KMS-11 (cell line): ENCODE measurements at regions not wholly inside any gene's neighbourhood (a gene's known extent, or its start where the extent isn't known, plus 50 kb on each side); places are given as distances from the start of the nearest gene placed in this dataset.

ENCODE experiments used
- H2AFZ ChIP-seq: fragments of 200-600 bp; sonication (generic); 2 replicates; pipeline ENCODE4 v1.6.1; 2016; ENCODE audit warnings: antibody characterized with exemption, mixed run types, low read depth
- H3K27ac ChIP-seq: fragments of 200-600 bp; sonication (generic); 2 replicates; pipeline ENCODE4 v1.6.1; 2016; ENCODE audit warnings: mild to moderate bottlenecking, mixed run types
- H3K27me3 ChIP-seq: fragments of 200-600 bp; sonication (generic); 2 replicates; pipeline ENCODE4 v1.6.1; 2017; ENCODE audit warnings: mild to moderate bottlenecking, low read depth, mixed run types, moderate library complexity; ENCODE audit not compliant: insufficient read depth
- H3K36me3 ChIP-seq: fragments of 200-600 bp; sonication (generic); 2 replicates; pipeline ENCODE4 v1.6.1; 2017; ENCODE audit warnings: mild to moderate bottlenecking, mixed run types; ENCODE audit not compliant: insufficient read depth
- H3K4me1 ChIP-seq: fragments of 200-600 bp; sonication (generic); 2 replicates; pipeline ENCODE4 v1.6.1; 2016; ENCODE audit warnings: mild to moderate bottlenecking, low read depth, mixed run types; ENCODE audit not compliant: poor library complexity, severe bottlenecking
- H3K4me2 ChIP-seq: fragments of 200-600 bp; sonication (generic); 2 replicates; pipeline ENCODE4 v1.7.0; 2016; ENCODE audit warnings: mild to moderate bottlenecking, mixed run types
- H3K4me3 ChIP-seq: fragments of 200-600 bp; sonication (generic); IDR thresholded peaks from 2 replicates; pipeline ENCODE4 v1.6.1; 2017; ENCODE audit warnings: low read depth, low read length, mixed read lengths; ENCODE audit not compliant: insufficient read depth
- H3K79me2 ChIP-seq: fragments of 200-600 bp; sonication (generic); 2 replicates; pipeline ENCODE4 v1.6.1; 2016; ENCODE audit warnings: low read depth, mixed run types; ENCODE audit not compliant: insufficient read depth
- H3K9ac ChIP-seq: fragments of 200-600 bp; sonication (generic); 2 replicates; pipeline ENCODE4 v1.6.1; 2016; ENCODE audit warnings: mild to moderate bottlenecking, mixed run types
- H4K20me1 ChIP-seq: fragments of 200-600 bp; sonication (generic); 2 replicates; pipeline ENCODE4 v1.6.1; 2016; ENCODE audit warnings: mild to moderate bottlenecking, mixed run types; ENCODE audit not compliant: insufficient read depth
- CTCF ChIP-seq: fragments of 200-600 bp; sonication (generic); conservative IDR thresholded peaks from 2 replicates; pipeline ENCODE4 v1.6.1; 2017; ENCODE audit warnings: low read depth, mild to moderate bottlenecking, antibody characterized with exemption, low read length, moderate library complexity, mixed read lengths

DNA sequence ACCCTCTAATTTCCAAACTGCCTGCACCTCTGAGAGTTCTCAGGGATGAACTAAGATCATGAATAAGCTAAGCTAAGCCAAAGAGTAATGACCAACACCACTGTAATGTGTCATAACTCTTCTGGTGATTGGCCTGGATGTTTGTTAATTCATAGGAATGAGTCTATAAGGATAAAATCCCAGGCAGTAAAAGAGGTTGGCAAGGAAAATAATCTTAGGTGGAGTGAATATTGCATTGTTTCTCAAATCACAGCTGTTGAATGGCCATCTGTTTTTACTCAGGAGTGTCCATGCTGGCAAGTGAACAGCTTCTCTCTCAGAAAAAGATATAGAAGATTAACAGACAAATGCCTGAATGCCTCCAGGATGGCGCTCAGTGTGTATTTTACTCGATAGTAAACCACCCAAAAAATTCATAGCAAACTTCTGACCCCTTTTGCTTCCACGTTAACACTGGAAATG lies 60.8 kb upstream of the GLS start:
- Histone ChIP-seq H3K27me3 (no peaks in the 10 kb centered on the region), H3K79me2 (no peaks in the 10 kb centered on the region), H3K9ac (no peak overlapping the region), H3K4me1 (no peaks in the 10 kb centered on the region), H2AFZ (no peak overlapping the region), H4K20me1 (no peaks in the 10 kb centered on the region), H3K4me3 (no peak overlapping the region), H3K4me2 (no peak overlapping the region), H3K27ac (no peak overlapping the region), H3K36me3 (no peaks in the 10 kb centered on the region)
- TF ChIP-seq CTCF, result no peak

DNA sequence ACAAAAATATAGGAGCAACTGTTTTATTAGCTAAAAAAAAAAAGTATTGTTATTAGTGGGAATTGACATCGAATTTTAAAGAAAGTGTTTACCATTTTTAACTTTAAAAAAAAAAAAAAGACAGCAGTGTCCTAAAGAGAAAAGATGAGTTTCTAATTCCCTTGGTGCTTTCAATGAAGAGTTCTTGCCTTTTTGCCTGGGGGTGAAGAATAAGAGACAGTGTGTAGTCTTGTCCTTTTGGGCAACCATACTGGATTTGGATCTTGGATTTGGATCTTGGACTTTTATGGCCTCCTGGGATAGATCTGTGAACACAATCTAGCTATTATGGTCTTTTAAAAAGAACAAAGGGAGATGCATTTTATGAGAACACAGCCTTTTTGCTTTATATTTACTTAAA lies 60.2 kb upstream of the GLS start:
- Histone ChIP-seq H3K79me2 (no peaks in the 10 kb centered on the region), H4K20me1 (no peaks in the 10 kb centered on the region), H3K4me3 (no peak overlapping the region), H3K27ac (no peak overlapping the region), H3K4me2 (no peak overlapping the region), H3K9ac (no peak overlapping the region), H3K4me1 (no peaks in the 10 kb centered on the region), H3K27me3 (no peaks in the 10 kb centered on the region), H2AFZ (no peak overlapping the region), H3K36me3 (no peaks in the 10 kb centered on the region)
- TF ChIP-seq CTCF, result no peak

DNA sequence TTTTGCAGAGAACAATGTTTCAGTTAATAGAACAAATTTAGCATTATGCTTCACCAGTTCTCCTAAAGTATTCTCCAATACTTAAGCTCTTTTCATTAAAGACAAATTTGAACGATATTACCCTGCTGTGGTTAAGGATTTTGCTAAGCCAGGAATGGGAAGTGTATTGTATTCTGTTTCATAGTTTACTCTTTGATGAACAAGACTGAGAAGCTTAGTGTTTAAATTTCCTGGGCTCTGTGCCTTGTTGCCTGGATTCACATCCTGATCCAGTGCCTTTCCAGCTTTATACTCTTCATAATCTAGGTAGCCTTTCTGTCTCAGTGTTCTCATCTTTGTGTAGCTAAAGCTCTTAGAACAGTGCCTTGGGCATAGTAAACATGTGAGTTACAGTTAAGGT lies 58.6 kb upstream of the GLS start:
- Histone ChIP-seq H2AFZ (no peak overlapping the region), H3K4me2 (no peak overlapping the region), H3K9ac (no peak overlapping the region), H3K27me3 (no peaks in the 10 kb centered on the region), H3K4me3 (no peak overlapping the region), H3K27ac (no peak overlapping the region), H4K20me1 (no peaks in the 10 kb centered on the region), H3K4me1 (no peaks in the 10 kb centered on the region), H3K36me3 (no peaks in the 10 kb centered on the region), H3K79me2 (no peaks in the 10 kb centered on the region)
- no peak for TF ChIP-seq CTCF

DNA sequence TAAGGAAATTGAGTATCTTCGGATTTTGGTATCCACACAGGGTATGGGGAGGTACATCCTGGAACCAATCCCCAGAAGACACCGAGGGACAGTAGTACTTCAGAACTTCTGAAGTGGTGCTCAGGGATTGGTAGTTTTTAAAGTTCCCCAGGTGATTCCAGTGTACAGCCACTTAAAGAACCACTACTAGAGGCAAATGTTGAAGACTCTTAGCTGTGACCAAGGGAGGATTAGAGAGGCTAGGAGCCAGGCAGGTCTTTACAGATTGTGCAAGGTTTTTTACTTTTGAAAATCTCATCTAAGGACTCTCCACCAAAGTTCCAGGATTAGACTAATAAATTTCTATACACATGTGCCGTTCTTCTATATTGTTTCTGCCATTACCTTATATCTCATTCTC lies 52.9 kb upstream of the GLS start:
- H3K4me1 ChIP-seq, result no peaks in the 10 kb centered on the region
- no peak overlapping the region for H3K27ac ChIP-seq
- no peak overlapping the region for H3K4me3 ChIP-seq
- H3K9ac ChIP-seq, result no peak overlapping the region
- H4K20me1 ChIP-seq, result no peaks in the 10 kb centered on the region
- H2AFZ ChIP-seq, result no peak overlapping the region
- H3K36me3 ChIP-seq, result no peaks in the 10 kb centered on the region
- no peak overlapping the region for H3K4me2 ChIP-seq
- no peaks in the 10 kb centered on the region for H3K27me3 ChIP-seq
- H3K79me2 ChIP-seq, result no peaks in the 10 kb centered on the region
- no peak for TF ChIP-seq CTCF
